Cerebellar cortex (tissue), 1 donor: ENCODE measurements at regions not wholly inside any gene's neighbourhood (a gene's known extent, or its start where the extent isn't known, plus 50 kb on each side); places are given as distances from the start of the nearest gene placed in this dataset.
"Not testable (repeated sequence)": the region's sequence is repeated elsewhere in the genome, so short reads cannot be mapped to it uniquely, and the experiment has no call there.

Experiments
- DNase-seq: peaks from one replicate; pipeline ENCODE4 v3.0.0-alpha.2; 2015; ENCODE audit warnings: low spot score

DNA sequence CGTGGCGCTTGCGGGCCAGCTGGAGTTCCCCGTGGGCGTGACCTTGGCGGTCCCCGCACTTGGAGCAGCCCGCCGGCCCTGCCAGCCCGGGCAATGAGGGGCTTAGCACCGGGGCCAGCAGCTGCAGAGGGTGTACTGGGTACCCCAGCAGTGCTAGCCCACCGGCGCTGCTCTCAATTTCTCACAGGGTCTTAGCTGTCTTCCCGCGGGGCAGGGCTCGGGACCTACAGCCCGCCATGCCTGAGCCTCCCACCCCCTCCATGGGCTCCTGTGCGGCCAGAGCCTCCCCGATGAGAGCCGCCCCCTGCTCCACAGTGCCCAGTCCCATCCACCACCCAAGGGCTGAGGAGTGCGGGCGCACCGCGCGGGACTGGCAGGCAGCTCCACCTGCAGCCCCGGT lies 94.0 kb upstream of the NIPBL start:
- not testable (repeated sequence) for DNase-seq

DNA sequence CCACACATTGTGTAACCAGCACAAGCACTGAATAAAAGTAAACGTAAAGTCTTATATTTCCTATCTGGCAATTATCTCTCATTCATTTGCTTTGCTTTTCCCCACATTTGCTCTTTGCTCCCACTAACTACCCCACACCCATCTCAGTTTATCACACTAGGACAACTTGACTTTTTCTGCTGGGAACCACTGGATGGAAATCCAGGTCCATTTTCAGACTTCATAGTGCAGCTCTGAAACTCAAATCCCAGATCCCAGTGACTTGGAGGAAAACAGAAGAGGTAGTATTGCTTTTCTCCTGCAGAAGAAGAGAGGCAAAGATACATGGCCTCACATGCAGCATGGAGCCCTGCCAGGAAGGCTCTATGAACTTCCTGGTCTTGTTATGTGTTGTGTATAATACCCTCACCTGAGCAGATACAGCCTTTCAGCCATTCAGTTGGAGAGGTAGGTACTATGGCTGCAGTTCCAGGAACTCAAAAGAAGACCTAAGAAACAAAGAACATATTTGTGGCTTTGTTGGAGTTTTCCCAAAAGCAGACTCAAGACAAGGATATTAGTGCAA lies 90.0 kb upstream of the NIPBL start:
- no peak for DNase-seq

DNA sequence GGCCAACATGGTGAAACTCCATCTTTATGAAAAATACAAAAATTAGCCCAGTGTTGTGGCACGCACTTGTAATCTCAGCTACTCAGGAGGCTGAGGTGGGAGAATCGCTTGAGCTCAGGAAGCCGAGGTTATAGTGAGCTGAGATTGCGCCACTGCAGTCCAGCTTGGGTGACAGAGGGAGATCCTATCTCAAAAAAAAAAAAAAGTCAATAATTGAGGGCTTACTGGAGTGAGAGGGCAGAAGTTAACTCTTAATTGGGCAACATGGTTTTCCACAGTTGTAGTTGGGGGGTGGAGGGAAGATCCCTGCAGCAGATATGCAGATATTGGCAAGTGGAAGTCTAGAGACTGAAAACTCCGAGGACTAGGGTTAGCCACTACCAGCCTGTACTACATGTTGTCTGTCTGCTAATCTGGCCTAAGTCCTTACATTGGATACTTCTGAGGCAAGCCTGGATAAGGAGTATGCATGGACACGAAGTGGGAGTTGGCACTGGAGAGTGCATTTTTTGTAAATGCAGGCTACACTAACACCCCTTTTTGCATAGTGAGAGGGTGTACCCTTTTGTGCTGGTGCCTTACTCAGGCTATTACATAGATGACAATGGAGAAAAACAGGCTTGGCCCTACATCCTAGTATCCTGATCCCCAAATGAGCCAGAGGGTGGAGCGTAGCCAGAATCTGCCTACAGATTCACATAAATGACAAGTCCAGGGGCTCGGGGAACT lies 89.0 kb upstream of the NIPBL start:
- DNase-seq = no peak

DNA sequence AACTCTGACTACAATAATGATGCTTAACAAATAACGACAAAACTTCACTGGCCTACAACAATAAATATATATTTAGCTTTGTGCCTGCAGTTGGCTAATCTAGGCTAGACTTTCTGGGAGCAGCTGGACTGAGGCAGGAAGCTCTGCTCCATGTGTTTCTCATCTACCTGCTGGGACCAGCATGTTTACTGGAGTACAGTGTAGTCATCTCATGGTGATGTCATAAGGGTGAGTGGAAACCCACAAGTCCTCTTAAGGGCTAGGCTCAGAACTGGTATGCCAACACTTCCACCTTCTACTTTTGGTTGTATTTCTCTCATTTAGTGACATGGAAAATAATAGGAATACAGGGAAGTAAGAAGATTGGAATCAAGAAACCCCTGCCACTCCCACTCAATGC lies 85.7 kb upstream of the NIPBL start:
- no peak for DNase-seq

DNA sequence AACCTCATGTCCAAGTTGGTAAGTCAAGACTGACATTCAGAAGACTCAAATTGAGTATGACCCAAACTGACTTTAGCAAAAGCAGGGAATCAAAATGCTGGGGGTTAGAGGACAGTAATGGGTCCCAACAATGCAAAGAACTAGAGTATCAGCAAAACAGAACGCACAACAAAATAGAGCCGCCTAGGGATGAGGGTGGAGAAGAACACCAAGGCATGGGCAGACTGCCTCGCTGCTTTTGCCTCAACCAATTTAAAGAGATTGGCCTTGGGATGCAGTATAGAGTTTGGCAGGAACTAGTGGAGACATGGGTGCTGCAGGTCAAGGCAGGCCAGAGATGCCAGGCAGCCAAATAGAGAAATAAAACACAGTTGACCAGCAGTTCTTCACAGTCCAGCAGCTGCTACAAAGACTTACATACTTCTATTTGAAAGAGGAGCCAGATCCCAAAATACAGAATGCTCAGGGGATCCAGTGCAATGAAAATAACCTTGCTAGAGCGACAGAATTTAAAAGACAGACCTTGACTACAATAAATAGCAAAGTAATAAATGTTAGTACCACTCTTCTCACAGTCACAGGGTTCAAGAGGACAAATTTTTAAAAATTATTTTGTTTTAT lies 83.9 kb upstream of the NIPBL start:
- DNase-seq = no peak

DNA sequence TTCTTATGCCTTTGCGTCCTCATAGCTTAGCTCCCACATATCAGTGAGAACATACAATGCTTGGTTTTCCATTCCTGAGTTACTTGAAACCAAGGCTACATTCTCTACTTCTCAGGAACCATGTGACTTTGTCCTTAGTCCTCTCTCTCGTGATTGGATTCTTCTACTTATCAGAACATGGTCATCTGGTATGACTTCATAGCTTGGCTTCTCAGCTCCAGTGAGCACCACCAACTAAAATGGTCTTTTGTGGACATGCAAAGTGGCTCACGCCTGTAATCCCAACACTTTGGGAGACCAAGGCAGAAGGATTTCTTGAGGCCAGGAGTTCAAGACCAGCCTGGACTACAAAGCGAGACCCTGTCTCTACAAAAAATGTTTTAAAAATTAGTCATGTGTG lies 81.2 kb upstream of the NIPBL start:
- DNase-seq = no peak

DNA sequence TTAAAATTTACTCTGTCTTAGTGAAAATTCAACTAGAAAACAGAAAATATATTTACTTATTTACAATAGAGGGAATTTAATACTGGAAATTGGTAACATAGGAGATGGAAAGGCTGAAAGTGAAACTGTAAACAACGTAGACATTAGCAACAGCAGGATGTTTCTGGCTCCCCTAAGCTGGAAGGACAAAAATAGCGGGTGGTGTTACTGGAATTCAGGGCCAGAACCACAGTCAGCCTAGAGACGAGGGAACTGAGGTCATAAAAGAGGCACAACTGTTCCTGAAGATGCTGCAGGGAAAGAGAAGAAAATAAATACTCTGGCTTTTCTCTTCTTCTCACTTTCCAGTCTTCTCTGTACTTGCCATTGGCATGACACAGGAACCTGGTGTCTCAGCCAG lies 80.4 kb upstream of the NIPBL start:
- DNase-seq = no peak

DNA sequence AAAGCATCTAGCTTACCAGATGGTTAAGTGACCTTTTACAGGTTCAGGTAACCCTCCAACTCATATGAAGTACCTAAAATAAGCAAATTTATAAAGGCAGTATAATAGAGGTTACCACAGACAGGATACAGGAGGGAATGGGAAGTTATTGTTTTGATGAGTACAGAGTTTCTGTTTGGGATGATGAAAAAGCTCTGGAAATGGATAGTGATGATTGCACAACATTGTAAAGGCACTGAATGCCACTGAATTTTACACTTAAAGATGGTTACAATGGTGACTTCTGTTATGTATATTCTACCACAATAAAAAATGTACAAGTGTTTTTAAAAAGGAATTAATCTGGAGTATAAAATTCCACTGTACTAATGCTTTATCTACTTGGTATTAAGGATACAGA lies 75.0 kb upstream of the NIPBL start:
- DNase-seq = no peak

DNA sequence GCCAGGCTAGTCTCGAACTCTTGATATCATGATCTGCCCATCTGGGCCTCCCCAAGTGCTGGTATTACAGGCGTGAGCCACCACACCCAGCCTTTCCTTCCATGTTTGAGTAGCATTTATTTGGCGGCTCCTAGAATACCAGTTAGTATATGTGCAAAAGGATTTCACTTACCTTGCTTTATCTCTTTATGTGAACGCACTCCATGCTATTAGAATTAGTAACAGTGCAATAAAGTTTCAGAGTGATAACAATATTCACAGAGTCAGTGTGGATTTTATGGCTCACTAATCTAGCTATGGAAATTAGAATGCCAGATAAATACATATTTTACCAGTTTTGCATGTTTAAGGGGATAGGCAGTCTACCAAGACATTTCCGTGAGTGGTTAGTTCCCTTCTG lies 74.4 kb upstream of the NIPBL start:
- no peak for DNase-seq

DNA sequence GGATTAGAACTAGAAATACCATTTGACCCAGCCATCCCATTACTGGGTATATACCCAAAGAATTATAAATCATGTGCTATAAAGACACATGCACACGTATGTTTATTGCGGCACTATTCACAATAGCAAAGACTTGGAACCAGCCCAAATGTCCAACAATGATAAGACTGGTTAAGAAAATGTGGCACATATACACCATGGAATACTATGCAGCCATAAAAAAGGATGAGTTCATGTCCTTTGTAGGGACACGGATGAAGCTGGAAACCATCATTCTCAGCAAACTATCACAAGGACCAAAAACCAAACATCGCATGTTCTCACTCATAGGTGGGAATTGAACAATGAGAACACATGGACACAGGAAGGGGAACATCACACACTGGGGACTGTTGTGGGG lies 63.3 kb upstream of the NIPBL start:
- DNase-seq = not testable (repeated sequence)

DNA sequence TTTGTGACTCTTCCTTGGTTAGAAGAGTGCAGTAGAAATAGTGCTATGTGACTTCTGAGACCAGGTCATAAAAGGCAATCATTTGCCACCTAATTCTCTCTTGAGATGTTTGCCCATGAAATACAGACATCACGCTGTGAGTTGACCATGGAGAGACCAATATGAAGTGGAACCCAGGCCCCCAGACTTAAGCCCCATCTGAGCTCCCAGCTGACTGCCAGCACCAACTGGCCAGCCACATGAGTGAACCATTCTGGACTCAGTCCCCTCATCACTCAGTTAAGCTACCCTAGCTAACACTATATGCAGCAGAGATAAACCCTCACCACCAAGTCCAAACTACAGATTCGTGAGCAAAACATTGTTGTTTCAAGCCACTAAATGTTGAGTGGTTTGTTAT lies 60.7 kb upstream of the NIPBL start:
- no peak for DNase-seq

DNA sequence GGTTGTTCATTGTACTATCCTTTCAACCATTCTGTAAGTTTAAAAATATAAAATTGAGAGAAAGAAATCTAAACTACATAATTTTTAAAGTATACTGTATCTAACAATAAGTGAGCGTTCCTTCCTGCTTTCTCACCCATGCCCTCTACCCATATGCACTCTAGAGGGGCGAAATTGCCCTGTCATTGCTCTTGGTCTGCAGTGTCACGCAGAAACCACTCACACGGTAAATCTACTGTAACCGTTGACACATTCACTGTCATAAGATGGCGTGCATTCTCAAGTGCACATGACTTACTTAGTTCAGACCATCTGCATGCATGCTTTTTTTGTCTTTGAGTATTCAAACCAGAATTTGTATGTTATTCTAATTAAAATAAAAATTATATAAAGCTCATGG lies 55.7 kb upstream of the NIPBL start:
- DNase-seq = no peak

DNA sequence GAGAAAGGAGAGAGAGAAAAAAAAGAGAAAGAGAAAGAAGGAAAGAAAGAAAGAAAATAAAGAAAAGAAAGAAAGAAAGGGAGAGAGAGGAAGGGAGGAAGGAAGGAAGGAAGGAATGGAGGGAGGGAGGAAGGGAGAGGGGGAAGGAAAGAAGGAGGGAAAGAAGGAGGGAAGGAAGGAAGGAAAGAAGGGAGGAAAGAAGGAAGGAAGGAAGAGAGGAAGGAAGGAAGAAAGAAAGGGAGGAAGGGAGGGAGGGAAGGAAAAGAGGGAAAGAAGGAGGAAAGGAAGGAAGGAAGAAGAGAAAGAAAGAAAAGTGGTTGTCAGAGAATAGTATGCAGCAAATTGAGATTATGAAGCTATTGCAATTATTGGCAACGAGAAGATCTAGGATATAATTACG lies 49.9 kb upstream of the NIPBL start:
- DNase-seq = no peak
